Osteoblast (primary cell): ENCODE measurements at regions not wholly inside any gene's neighbourhood (a gene's known extent, or its start where the extent isn't known, plus 50 kb on each side); places are given as distances from the start of the nearest gene placed in this dataset.

Experiments
- DNase-seq: peaks from one replicate; pipeline ENCODE4 v3.0.0; 2011; ENCODE audit warnings: low spot score, mixed read lengths; ENCODE audit not compliant: insufficient read length; ENCODE audit errors: missing footprints
- H2AFZ ChIP-seq: 2 replicates; pipeline ENCODE4 v1.6.0; 2011; ENCODE audit warnings: mild to moderate bottlenecking, low read length
- H3K27ac ChIP-seq: 2 replicates; pipeline ENCODE4 v1.5.1; 2011; ENCODE audit warnings: mild to moderate bottlenecking, low read depth, low read length, moderate library complexity
- H3K27me3 ChIP-seq: 2 replicates; pipeline ENCODE4 v1.6.0; 2012; ENCODE audit warnings: mild to moderate bottlenecking, control low read depth, inconsistent platforms, low read length, moderate library complexity; ENCODE audit not compliant: insufficient read depth
- H3K36me3 ChIP-seq: 2 replicates; pipeline ENCODE4 v1.5.1; 2011; ENCODE audit warnings: mild to moderate bottlenecking, low read length, control low read depth, moderate library complexity; ENCODE audit not compliant: insufficient read depth
- H3K4me1 ChIP-seq: 2 replicates; pipeline ENCODE4 v1.5.1; 2011; ENCODE audit warnings: mild to moderate bottlenecking, low read length, control low read depth, moderate library complexity; ENCODE audit not compliant: insufficient read depth
- H3K4me2 ChIP-seq: 2 replicates; pipeline ENCODE4 v1.6.0; 2011; ENCODE audit warnings: mild to moderate bottlenecking, low read length; ENCODE audit not compliant: insufficient read depth
- H3K4me3 ChIP-seq: fragments of 200-600 bp; sonication (generic); 3 replicates; pipeline ENCODE4 v1.5.1; 2012; ENCODE audit warnings: mild to moderate bottlenecking, low read length, inconsistent platforms; ENCODE audit not compliant: insufficient read depth
- H3K79me2 ChIP-seq: 2 replicates; pipeline ENCODE4 v1.6.0; 2012; ENCODE audit warnings: mild to moderate bottlenecking, low read length, control low read depth, inconsistent platforms; ENCODE audit not compliant: insufficient read depth
- H3K9me3 ChIP-seq: 2 replicates; pipeline ENCODE4 v1.5.1; 2011; ENCODE audit warnings: low read depth, low read length, control low read depth
- H4K20me1 ChIP-seq: 2 replicates; pipeline ENCODE4 v1.6.0; 2012; ENCODE audit warnings: mild to moderate bottlenecking, low read length, control low read depth; ENCODE audit not compliant: insufficient read depth
- TF ChIP-seq, protein P1 (sequence below): IDR thresholded peaks from 2 replicates; pipeline ENCODE4 v1.5.1; 2011; ENCODE audit warnings: mild to moderate bottlenecking, low read depth, low read length, moderate library complexity; ENCODE audit errors: extremely low read depth

DNA sequence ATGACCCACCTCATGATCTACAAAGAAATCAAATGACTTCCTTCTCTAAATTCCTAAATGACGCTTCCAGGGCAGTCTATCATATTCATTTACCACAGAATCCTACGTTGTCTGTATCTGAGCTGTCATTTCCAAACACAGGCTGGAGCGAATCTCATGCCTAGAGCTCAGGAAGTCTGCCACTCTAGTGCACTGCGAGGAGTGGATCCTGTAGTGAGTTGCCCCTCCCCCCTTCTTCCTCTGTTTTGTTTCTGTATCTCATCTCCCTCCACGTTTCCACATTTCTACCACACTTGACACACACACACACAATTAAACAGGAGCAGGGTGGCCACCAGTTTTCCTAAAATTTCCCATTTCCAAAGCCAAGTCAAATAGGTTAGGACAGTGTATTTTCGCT is 415.4 kb upstream of the PRICKLE1 start:
- H3K9me3 ChIP-seq: no peaks in the 10 kb centered on the region
- no peaks in the 10 kb centered on the region for H3K36me3 ChIP-seq
- no peaks in the 10 kb centered on the region for H3K79me2 ChIP-seq
- TF ChIP-seq, protein P1, sequence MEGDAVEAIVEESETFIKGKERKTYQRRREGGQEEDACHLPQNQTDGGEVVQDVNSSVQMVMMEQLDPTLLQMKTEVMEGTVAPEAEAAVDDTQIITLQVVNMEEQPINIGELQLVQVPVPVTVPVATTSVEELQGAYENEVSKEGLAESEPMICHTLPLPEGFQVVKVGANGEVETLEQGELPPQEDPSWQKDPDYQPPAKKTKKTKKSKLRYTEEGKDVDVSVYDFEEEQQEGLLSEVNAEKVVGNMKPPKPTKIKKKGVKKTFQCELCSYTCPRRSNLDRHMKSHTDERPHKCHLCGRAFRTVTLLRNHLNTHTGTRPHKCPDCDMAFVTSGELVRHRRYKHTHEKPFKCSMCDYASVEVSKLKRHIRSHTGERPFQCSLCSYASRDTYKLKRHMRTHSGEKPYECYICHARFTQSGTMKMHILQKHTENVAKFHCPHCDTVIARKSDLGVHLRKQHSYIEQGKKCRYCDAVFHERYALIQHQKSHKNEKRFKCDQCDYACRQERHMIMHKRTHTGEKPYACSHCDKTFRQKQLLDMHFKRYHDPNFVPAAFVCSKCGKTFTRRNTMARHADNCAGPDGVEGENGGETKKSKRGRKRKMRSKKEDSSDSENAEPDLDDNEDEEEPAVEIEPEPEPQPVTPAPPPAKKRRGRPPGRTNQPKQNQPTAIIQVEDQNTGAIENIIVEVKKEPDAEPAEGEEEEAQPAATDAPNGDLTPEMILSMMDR: no peak
- H3K4me1 ChIP-seq: no peaks in the 10 kb centered on the region
- H4K20me1 ChIP-seq: no peaks in the 10 kb centered on the region
- H3K27ac ChIP-seq: no peak overlapping the region
- H3K4me3 ChIP-seq: no peak overlapping the region
- no peaks in the 10 kb centered on the region for H3K27me3 ChIP-seq
- peak overlapping the region; percentile 50 for H3K4me2 ChIP-seq
- DNase-seq: no peak
- H2AFZ ChIP-seq: no peak overlapping the region

DNA sequence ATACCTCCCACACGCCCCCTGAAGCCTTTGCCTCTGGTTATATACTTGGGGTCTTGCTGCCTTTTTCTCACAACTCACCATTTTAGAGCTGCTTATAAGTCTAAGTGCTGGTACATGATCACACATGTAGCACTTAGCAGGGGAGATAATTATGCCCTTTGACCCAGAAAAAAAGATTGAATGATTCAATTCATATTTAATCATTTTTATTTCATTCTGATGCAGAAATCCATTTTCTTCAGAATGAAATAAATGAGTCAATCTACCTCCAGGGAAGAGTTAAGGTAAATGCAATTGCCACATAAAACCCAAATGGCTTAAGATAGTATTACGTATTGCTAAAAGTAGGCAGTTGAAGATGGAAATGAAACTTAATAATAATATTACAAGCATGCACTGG is 414.6 kb upstream of the PRICKLE1 start:
- no peaks in the 10 kb centered on the region for H3K9me3 ChIP-seq
- no peak overlapping the region for H3K4me2 ChIP-seq
- H3K4me1 ChIP-seq: no peaks in the 10 kb centered on the region
- TF ChIP-seq, protein P1: no peak
- H2AFZ ChIP-seq: no peak overlapping the region
- no peak for DNase-seq
- H3K4me3 ChIP-seq: no peak overlapping the region
- H4K20me1 ChIP-seq: no peaks in the 10 kb centered on the region
- no peak overlapping the region for H3K27ac ChIP-seq
- H3K79me2 ChIP-seq: no peaks in the 10 kb centered on the region
- no peaks in the 10 kb centered on the region for H3K36me3 ChIP-seq
- no peaks in the 10 kb centered on the region for H3K27me3 ChIP-seq

DNA sequence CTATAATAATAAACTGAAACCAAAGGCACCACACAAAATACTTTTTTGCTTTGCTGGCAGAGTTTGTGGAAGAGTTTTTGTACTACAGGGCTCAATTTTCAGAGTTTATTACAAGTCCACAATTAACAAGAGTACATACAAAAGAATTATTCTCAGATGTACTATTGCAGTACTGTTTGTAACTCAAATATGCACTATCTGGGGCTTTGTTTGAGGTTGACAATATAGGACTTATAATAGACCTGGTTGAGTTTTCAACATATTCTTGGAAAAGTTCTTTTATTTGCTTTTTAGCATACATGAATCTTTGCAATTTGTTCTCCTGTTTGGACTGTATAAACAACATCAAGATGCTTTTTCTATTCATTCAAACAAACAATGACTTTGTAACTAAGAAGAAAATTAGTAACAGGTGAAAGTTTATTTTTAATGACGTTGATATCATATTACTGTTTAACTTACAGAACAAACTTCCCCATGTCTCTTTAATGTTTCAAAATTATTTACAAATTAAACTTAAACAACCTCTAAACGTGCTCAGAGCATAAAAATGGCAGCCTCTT is 407.4 kb upstream of the PRICKLE1 start:
- Histone ChIP-seq H3K36me3 (no peaks in the 10 kb centered on the region), H2AFZ (no peak overlapping the region), H3K4me3 (no peak overlapping the region), H3K27me3 (peaks cover 16% of the 10 kb centered on the region), H3K4me1 (no peaks in the 10 kb centered on the region), H3K9me3 (no peaks in the 10 kb centered on the region), H3K27ac (no peak overlapping the region), H4K20me1 (no peaks in the 10 kb centered on the region), H3K4me2 (no peak overlapping the region), H3K79me2 (no peaks in the 10 kb centered on the region)
- no peak for DNase-seq
- TF ChIP-seq, protein P1: no peak

DNA sequence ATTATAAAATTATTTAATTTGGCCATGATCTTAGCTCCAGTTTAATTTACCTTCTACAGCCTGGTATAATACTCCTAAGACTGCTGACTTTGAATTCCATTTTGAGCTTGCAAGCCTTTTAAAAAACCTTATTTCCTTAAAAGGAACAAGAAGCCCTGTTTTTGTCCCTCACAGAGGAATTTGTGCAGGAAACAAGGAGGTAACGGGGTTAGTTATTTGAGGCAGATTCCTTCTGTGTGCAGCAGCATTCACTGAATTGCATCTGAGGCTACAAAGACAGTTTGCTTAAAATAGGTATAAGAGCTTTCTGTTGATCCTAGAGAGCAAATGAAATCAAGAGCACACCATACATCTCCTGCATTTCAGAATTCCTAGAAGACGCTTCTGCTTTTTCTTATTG is 403.3 kb upstream of the PRICKLE1 start:
- H2AFZ ChIP-seq: no peak overlapping the region
- no peaks in the 10 kb centered on the region for H3K4me1 ChIP-seq
- DNase-seq: no peak
- H4K20me1 ChIP-seq: no peaks in the 10 kb centered on the region
- TF ChIP-seq, protein P1: no peak
- H3K27ac ChIP-seq: no peak overlapping the region
- H3K9me3 ChIP-seq: no peaks in the 10 kb centered on the region
- H3K4me2 ChIP-seq: no peak overlapping the region
- H3K79me2 ChIP-seq: no peaks in the 10 kb centered on the region
- H3K36me3 ChIP-seq: no peaks in the 10 kb centered on the region
- H3K4me3 ChIP-seq: no peak overlapping the region
- peaks cover 35% of the 10 kb centered on the region for H3K27me3 ChIP-seq
